Gastrocnemius medialis (tissue), 4 donors: ENCODE measurements at regions not wholly inside any gene's neighbourhood (a gene's known extent, or its start where the extent isn't known, plus 50 kb on each side); places are given as distances from the start of the nearest gene placed in this dataset.

Experiments used
- ATAC-seq, 2 donors: fragments of 150-250 bp; one replicate each; pipeline ENCODE4 v1.9.1; 2016
- DNase-seq, 2 donors: peaks; one replicate each; pipeline ENCODE4 v3.0.0-alpha.2; 2019
- H3K27ac ChIP-seq, 4 donors: fragments of 200-600 bp; sonication (generic); 1 replicate in 1 of 4; 2 replicates in 3 of 4; pipeline ENCODE4 v1.5.1; 2016 to 2018; ENCODE audit warnings: mild to moderate bottlenecking in 2 of 4, moderate library complexity in 1 of 4
- H3K27me3 ChIP-seq, 3 donors: fragments of 200-600 bp; sonication (generic) in 2 of 3; 1 replicate in 1 of 3; 2 replicates in 2 of 3; pipeline versions ENCODE4 v1.5.1 to v1.6.0; 2016 to 2019; ENCODE audit warnings: mild to moderate bottlenecking in 1 of 3, moderate library complexity in 1 of 3
- H3K36me3 ChIP-seq, 2 donors: fragments of 200-600 bp; sonication (generic) in 1 of 2; one replicate each; pipeline ENCODE4 v1.5.1; 2017 to 2018
- H3K4me1 ChIP-seq, 2 donors: fragments of 200-600 bp; sonication (generic) in 1 of 2; one replicate each; pipeline ENCODE4 v1.5.1; 2016 to 2017; ENCODE audit warnings: mild to moderate bottlenecking in 2 of 2
- H3K4me3 ChIP-seq, 4 donors: fragments of 200-600 bp; sonication (generic) in 3 of 4; 1 replicate in 1 of 4; 2 replicates in 3 of 4; pipeline ENCODE4 v1.5.1; 2016 to 2019; ENCODE audit warnings: mild to moderate bottlenecking in 2 of 4
- H3K9me3 ChIP-seq, 3 donors: fragments of 200-600 bp; sonication (generic) in 2 of 3; 1 replicate in 1 of 3; 2 replicates in 2 of 3; pipeline ENCODE4 v1.5.1; 2016 to 2019
- POLR2A ChIP-seq, 2 donors: fragments of 450-650 bp; IDR thresholded peaks; one replicate each; pipeline ENCODE4 v1.6.1; 2017; ENCODE audit warnings: antibody characterized with exemption in 2 of 2, mild to moderate bottlenecking in 2 of 2, moderate library complexity in 2 of 2
- in situ Hi-C, 4 donors: fragments of 200-750 bp; cut with MboI; loops; one replicate each; pipeline versions ENCODE4 v1.15.0 to v1.8.0; 2017; ENCODE audit warnings: low sequenced_read_pairs in 4 of 4
- intact Hi-C: fragments of 100-400 bp; cut with DNase I; formaldehyde crosslinking; loops from one replicate; pipeline ENCODE4 v1.15.1; 2023; ENCODE audit warnings: low total_unique reads
- TF ChIP-seq, protein P1 (sequence below), 5 experiments: fragments of 450-650 bp in 3 of 5; fragments of 200-600 bp in 2 of 5; sonication (generic) in 2 of 5; IDR thresholded peaks in 4 of 5; conservative IDR thresholded peaks in 1 of 5; 1 replicate in 4 of 5; 2 replicates in 1 of 5; pipeline ENCODE4 v1.5.1; 2016 to 2019; ENCODE audit warnings: antibody characterized with exemption in 5 of 5, mild to moderate bottlenecking in 3 of 5, moderate library complexity in 3 of 5

GRCh38 chr10:2223548-2224320 is 486.4 kb upstream of the ADARB2 start:
- Histone ChIP-seq H3K4me1 (no peaks in the 10 kb centered on the region), H3K9me3 (no peaks in the 10 kb centered on the region), H3K4me3 (no peak overlapping the region), H3K27me3 (no peaks in the 10 kb centered on the region), H3K27ac (no peak overlapping the region), H3K36me3 (no peaks in the 10 kb centered on the region)
- ATAC-seq, result no peak
- intact Hi-C loops, result no loop called here
- no peak for TF ChIP-seq POLR2A (IDR thresholded peaks at IDR 0.05)
- TF ChIP-seq, protein P1, sequence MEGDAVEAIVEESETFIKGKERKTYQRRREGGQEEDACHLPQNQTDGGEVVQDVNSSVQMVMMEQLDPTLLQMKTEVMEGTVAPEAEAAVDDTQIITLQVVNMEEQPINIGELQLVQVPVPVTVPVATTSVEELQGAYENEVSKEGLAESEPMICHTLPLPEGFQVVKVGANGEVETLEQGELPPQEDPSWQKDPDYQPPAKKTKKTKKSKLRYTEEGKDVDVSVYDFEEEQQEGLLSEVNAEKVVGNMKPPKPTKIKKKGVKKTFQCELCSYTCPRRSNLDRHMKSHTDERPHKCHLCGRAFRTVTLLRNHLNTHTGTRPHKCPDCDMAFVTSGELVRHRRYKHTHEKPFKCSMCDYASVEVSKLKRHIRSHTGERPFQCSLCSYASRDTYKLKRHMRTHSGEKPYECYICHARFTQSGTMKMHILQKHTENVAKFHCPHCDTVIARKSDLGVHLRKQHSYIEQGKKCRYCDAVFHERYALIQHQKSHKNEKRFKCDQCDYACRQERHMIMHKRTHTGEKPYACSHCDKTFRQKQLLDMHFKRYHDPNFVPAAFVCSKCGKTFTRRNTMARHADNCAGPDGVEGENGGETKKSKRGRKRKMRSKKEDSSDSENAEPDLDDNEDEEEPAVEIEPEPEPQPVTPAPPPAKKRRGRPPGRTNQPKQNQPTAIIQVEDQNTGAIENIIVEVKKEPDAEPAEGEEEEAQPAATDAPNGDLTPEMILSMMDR (IDR thresholded peaks at IDR 0.05 in 4 of 5, conservative IDR thresholded peaks at IDR 0.05 in 1 of 5), result no peak
- no peak for DNase-seq
- in situ Hi-C loops, result no loop called here

DNA sequence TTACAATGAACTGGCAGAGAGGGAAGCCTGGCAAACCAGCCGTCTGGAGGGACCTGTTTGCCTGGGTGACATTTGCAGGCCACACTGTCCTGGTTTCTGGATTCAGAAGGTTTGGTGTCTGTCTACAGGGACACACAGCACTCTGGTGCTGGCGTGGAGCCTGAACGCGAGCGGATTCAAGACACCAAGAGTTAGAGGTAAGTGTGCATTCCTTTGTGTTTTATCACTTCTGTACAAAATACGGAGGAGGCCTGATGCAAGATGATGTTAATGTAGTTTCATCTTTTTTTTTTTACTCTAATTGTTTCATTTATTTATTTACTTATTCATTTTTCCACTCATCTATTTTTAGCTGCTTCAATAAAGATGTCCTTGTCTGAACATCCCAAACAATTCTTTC is 485.3 kb upstream of the ADARB2 start:
- H3K4me1 ChIP-seq, result no peaks in the 10 kb centered on the region
- no peaks in the 10 kb centered on the region for H3K9me3 ChIP-seq
- no peak for ATAC-seq
- TF ChIP-seq POLR2A (IDR thresholded peaks at IDR 0.05), result no peak
- TF ChIP-seq, protein P1 (IDR thresholded peaks at IDR 0.05 in 4 of 5, conservative IDR thresholded peaks at IDR 0.05 in 1 of 5), result no peak
- no peaks in the 10 kb centered on the region for H3K27me3 ChIP-seq
- DNase-seq, result no peak
- H3K36me3 ChIP-seq, result no peaks in the 10 kb centered on the region
- H3K4me3 ChIP-seq, result no peak overlapping the region
- H3K27ac ChIP-seq, result no peak overlapping the region
- intact Hi-C loops (no loop called here), in situ Hi-C loops (no loop called here)

DNA sequence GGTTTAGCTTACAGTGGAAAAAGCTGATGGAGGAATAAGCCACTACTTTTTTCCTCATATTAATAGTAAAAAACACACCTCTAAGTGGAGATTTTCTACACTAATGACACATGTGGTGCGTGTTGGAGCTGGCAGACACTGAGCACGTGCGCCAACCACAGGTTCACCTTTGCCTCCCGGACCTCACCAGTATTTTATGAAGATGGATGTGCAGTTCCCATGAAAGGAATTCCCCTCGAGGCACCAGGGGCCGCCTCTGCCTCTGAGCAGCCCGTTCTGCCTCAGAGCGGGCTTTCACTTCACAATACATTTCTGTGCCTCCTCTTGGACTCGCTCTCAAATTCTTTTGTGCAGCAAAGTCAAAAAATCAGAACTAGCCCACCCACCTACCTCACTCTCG is 477.5 kb upstream of the ADARB2 start:
- DNase-seq (no peak), ATAC-seq (no peak)
- intact Hi-C loops (no loop called here), in situ Hi-C loops (no loop called here)
- no peaks in the 10 kb centered on the region for H3K9me3 ChIP-seq
- no peaks in the 10 kb centered on the region for H3K27me3 ChIP-seq
- no peaks in the 10 kb centered on the region for H3K36me3 ChIP-seq
- no peaks in the 10 kb centered on the region for H3K4me1 ChIP-seq
- TF ChIP-seq, protein P1 (IDR thresholded peaks at IDR 0.05 in 4 of 5, conservative IDR thresholded peaks at IDR 0.05 in 1 of 5), result no peak
- no peak for TF ChIP-seq POLR2A (IDR thresholded peaks at IDR 0.05)
- H3K27ac ChIP-seq, result no peak overlapping the region
- no peak overlapping the region for H3K4me3 ChIP-seq

- intact Hi-C loops, result no loop called here
- no peak for TF ChIP-seq POLR2A (IDR thresholded peaks at IDR 0.05)
- TF ChIP-seq, protein P1 (IDR thresholded peaks at IDR 0.05 in 4 of 5, conservative IDR thresholded peaks at IDR 0.05 in 1 of 5), result no peak
- Histone ChIP-seq H3K27me3 (no peaks in the 10 kb centered on the region), H3K4me1 (no peaks in the 10 kb centered on the region), H3K4me3 (no peak overlapping the region), H3K9me3 (no peaks in the 10 kb centered on the region), H3K27ac (no peak overlapping the region), H3K36me3 (no peaks in the 10 kb centered on the region)
- in situ Hi-C loops, result no loop called here
- ATAC-seq (no peak), DNase-seq (no peak)
Measured at GRCh38 chr10:2214092-2214491, 476.8 kb upstream of the ADARB2 start.
